Iris pigment epithelial cell (primary cell): ENCODE measurements at regions not wholly inside any gene's neighbourhood (a gene's known extent, or its start where the extent isn't known, plus 50 kb on each side); places are given as distances from the start of the nearest gene placed in this dataset.
"Not testable (repeated sequence)": the region's sequence is repeated elsewhere in the genome, so short reads cannot be mapped to it uniquely, and the experiment has no call there.

Experiments
- DNase-seq: peaks from one replicate; pipeline ENCODE4 v3.0.0-alpha.2; 2011; ENCODE audit warnings: low read depth

GRCh38 chr11:96779030-96779429, 389.2 kb downstream of the JRKL start:
- no peak for DNase-seq

GRCh38 chr11:96781082-96781481, 391.3 kb downstream of the JRKL start:
- DNase-seq = no peak

GRCh38 chr11:96782632-96783031, 392.8 kb downstream of the JRKL start:
- DNase-seq = no peak

- DNase-seq = no peak
Measured at GRCh38 chr11:96783311-96783710, 393.5 kb downstream of the JRKL start.

GRCh38 chr11:96785073-96785472, 395.3 kb downstream of the JRKL start:
- DNase-seq = no peak

GRCh38 chr11:96794152-96794551, 404.3 kb downstream of the JRKL start:
- no peak for DNase-seq

GRCh38 chr11:96798445-96798844, 408.6 kb downstream of the JRKL start:
- DNase-seq = no peak

- DNase-seq = no peak
Measured at GRCh38 chr11:96815236-96815635, 425.4 kb downstream of the JRKL start.

- peak; percentile 35 for DNase-seq
Measured at GRCh38 chr11:96817482-96818399, 427.9 kb downstream of the JRKL start.

- DNase-seq = peak; percentile 21
Measured at GRCh38 chr11:96827164-96827563, 437.4 kb downstream of the JRKL start.

- peak; percentile 4 for DNase-seq
Measured at GRCh38 chr11:96841792-96842191, 452.0 kb downstream of the JRKL start.

GRCh38 chr11:96842731-96843130, 452.9 kb downstream of the JRKL start:
- DNase-seq = no peak

- no peak for DNase-seq
Measured at GRCh38 chr11:96854425-96854824, 464.6 kb downstream of the JRKL start.

- not testable (repeated sequence) for DNase-seq
Measured at GRCh38 chr11:96861722-96862121, 471.9 kb downstream of the JRKL start.

GRCh38 chr11:96863520-96863919, 473.7 kb downstream of the JRKL start:
- no peak for DNase-seq

- DNase-seq = no peak
Measured at GRCh38 chr11:96865020-96865419, 475.2 kb downstream of the JRKL start.

- peak; percentile 3 for DNase-seq
Measured at GRCh38 chr11:96869207-96869606, 479.4 kb downstream of the JRKL start.

GRCh38 chr11:96875712-96876111, 485.9 kb downstream of the JRKL start:
- no peak for DNase-seq

GRCh38 chr11:96878299-96879051, 488.7 kb downstream of the JRKL start:
- DNase-seq = no peak

GRCh38 chr11:96882622-96883021, 492.8 kb downstream of the JRKL start:
- not testable (repeated sequence) for DNase-seq

- DNase-seq = no peak
Measured at GRCh38 chr11:96885405-96885804, 495.6 kb downstream of the JRKL start.

GRCh38 chr11:96885912-96886311, 496.1 kb downstream of the JRKL start:
- DNase-seq = no peak

GRCh38 chr11:96893988-96894387, 504.2 kb downstream of the JRKL start:
- DNase-seq = no peak
